WTC11 (cell line): ENCODE measurements at regions not wholly inside any gene's neighbourhood (a gene's known extent, or its start where the extent isn't known, plus 50 kb on each side); places are given as distances from the start of the nearest gene placed in this dataset.

ENCODE experiments used
- ETV6 ChIP-seq: sonication (generic); formaldehyde crosslinking; IDR thresholded peaks from 2 replicates; pipeline ENCODE4 v1.8.1; 2022; ENCODE audit warnings: mild to moderate bottlenecking, missing genetic modification reagents
- NR1H2 ChIP-seq: sonication (generic); formaldehyde crosslinking; IDR thresholded peaks from 2 replicates; pipeline ENCODE4 v1.9.0; 2021; ENCODE audit warnings: mild to moderate bottlenecking, moderate library complexity, missing genetic modification reagents
- OVOL2 ChIP-seq: fragments of 250-450 bp; sonication (Bioruptor Pico); IDR thresholded peaks from 2 replicates; pipeline ENCODE4 v1.9.0; 2021; ENCODE audit warnings: mild to moderate bottlenecking, borderline replicate concordance
- TF ChIP-seq, protein P1 (sequence below): fragments of 200-600 bp; IDR thresholded peaks from 2 replicates; pipeline ENCODE4 v1.8.0; 2022; ENCODE audit warnings: antibody characterized with exemption
- TF ChIP-seq, protein P2 (sequence below): sonication (generic); formaldehyde crosslinking; IDR thresholded peaks from 2 replicates; pipeline ENCODE4 v1.8.1; 2023; ENCODE audit warnings: mild to moderate bottlenecking, moderate library complexity, missing genetic modification reagents

DNA sequence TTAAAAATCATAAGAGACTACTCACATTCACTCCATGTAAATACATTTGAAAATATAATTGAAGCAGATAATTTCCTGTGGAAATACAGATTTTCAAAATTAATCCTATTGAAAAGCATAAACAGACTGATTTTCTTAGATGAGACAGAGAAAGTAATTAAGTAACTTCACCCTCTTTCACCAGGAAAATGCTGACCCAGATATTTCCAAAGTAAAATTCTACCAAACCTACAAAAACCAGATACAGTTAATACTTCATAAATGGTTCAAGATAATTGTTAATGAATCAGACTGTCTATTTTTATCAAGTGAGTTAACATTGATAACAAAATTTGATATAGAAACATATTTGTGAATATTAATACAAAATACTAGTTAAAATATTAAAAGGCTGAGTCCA lies 233.5 kb upstream of the KHDRBS2 start:
- no peak for TF ChIP-seq OVOL2 (CRISPR knock-in tag)
- TF ChIP-seq, protein P1, sequence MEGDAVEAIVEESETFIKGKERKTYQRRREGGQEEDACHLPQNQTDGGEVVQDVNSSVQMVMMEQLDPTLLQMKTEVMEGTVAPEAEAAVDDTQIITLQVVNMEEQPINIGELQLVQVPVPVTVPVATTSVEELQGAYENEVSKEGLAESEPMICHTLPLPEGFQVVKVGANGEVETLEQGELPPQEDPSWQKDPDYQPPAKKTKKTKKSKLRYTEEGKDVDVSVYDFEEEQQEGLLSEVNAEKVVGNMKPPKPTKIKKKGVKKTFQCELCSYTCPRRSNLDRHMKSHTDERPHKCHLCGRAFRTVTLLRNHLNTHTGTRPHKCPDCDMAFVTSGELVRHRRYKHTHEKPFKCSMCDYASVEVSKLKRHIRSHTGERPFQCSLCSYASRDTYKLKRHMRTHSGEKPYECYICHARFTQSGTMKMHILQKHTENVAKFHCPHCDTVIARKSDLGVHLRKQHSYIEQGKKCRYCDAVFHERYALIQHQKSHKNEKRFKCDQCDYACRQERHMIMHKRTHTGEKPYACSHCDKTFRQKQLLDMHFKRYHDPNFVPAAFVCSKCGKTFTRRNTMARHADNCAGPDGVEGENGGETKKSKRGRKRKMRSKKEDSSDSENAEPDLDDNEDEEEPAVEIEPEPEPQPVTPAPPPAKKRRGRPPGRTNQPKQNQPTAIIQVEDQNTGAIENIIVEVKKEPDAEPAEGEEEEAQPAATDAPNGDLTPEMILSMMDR: no peak
- TF ChIP-seq NR1H2: no peak
- TF ChIP-seq, protein P2, sequence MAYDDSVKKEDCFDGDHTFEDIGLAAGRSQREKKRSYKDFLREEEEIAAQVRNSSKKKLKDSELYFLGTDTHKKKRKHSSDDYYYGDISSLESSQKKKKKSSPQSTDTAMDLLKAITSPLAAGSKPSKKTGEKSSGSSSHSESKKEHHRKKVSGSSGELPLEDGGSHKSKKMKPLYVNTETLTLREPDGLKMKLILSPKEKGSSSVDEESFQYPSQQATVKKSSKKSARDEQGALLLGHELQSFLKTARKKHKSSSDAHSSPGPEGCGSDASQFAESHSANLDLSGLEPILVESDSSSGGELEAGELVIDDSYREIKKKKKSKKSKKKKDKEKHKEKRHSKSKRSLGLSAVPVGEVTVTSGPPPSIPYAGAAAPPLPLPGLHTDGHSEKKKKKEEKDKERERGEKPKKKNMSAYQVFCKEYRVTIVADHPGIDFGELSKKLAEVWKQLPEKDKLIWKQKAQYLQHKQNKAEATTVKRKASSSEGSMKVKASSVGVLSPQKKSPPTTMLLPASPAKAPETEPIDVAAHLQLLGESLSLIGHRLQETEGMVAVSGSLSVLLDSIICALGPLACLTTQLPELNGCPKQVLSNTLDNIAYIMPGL (CRISPR knock-in tag): no peak
- no peak for TF ChIP-seq ETV6 (CRISPR knock-in tag)
